ENCODE measurements at regions not wholly inside any gene's neighbourhood (a gene's known extent, or its start where the extent isn't known, plus 50 kb on each side); places are given as distances from the start of the nearest gene placed in this dataset.

- Histone ChIP-seq H3K36me3 (no peaks in the 10 kb centered on the region), H3K27me3 (no peaks in the 10 kb centered on the region), H3K4me1 (ENCODE audit: insufficient read depth) (peaks cover 5% of the 10 kb centered on the region), H3K4me3 (no peak overlapping the region), H3K27ac (no peak overlapping the region), H3K9me3 (no peaks in the 10 kb centered on the region)
- TF ChIP-seq EP300 (IDR thresholded peaks at IDR 0.05), result no peak
- no peak for DNase-seq
- intact Hi-C loops (cut with DNase I), result no loop called here
- WGBS, 3 donors, result 8 to 23% (median 11%) methylated on average over 8 of the region's 8 CpGs
These were observed 135.9 kb downstream of the RAP2A start for GRCh38 chr13:97569841-97570240.

- H3K9me3 ChIP-seq, result no peaks in the 10 kb centered on the region
- TF ChIP-seq POLR2A (IDR thresholded peaks at IDR 0.05) (no peak), EP300 (IDR thresholded peaks at IDR 0.05) (no peak), CTCF (IDR thresholded peaks at IDR 0.05) (no peak)
- H3K36me3 ChIP-seq, result no peaks in the 10 kb centered on the region
- H3K4me1 ChIP-seq (ENCODE audit: insufficient read depth), result peaks cover 5% of the 10 kb centered on the region
- no peaks in the 10 kb centered on the region for H3K27me3 ChIP-seq
- DNase-seq, result no peak
- 23 to 39% (median 29%) methylated on average over 3 of the region's 3 CpGs for WGBS, 3 donors
- no peak overlapping the region for H3K27ac ChIP-seq
- H3K4me3 ChIP-seq, result no peak overlapping the region
- intact Hi-C loops (cut with DNase I), result no loop called here
These were observed 136.5 kb downstream of the RAP2A start for GRCh38 chr13:97570442-97570841.

GRCh38 chr13:97573011-97573410 lies 139.0 kb downstream of the RAP2A start:
- no peaks in the 10 kb centered on the region for H3K9me3 ChIP-seq
- H3K4me1 ChIP-seq (ENCODE audit: insufficient read depth), result peaks cover 5% of the 10 kb centered on the region
- no peak for TF ChIP-seq EP300 (IDR thresholded peaks at IDR 0.05)
- TF ChIP-seq POLR2A (IDR thresholded peaks at IDR 0.05), result no peak
- TF ChIP-seq CTCF (IDR thresholded peaks at IDR 0.05), result no peak
- DNase-seq, result no peak
- no peaks in the 10 kb centered on the region for H3K36me3 ChIP-seq
- WGBS, 3 donors, result 57 to 80% (median 75%) methylated on average over 1 of the region's 1 CpG
- intact Hi-C loops (cut with DNase I), result no loop called here
- H3K4me3 ChIP-seq, result no peak overlapping the region
- H3K27ac ChIP-seq, result no peak overlapping the region
- H3K27me3 ChIP-seq, result no peaks in the 10 kb centered on the region

- Histone ChIP-seq H3K27ac (no peak overlapping the region), H3K36me3 (no peaks in the 10 kb centered on the region), H3K4me3 (no peak overlapping the region), H3K27me3 (no peaks in the 10 kb centered on the region), H3K4me1 (ENCODE audit: insufficient read depth) (peaks cover 2% of the 10 kb centered on the region), H3K9me3 (no peaks in the 10 kb centered on the region)
- WGBS, 3 donors, result 63 to 71% (median 65%) methylated on average over 5 of the region's 5 CpGs
- TF ChIP-seq CTCF (IDR thresholded peaks at IDR 0.05), result no peak
- no peak for TF ChIP-seq EP300 (IDR thresholded peaks at IDR 0.05)
- TF ChIP-seq POLR2A (IDR thresholded peaks at IDR 0.05), result no peak
- intact Hi-C loops (cut with DNase I), result no loop called here
- DNase-seq, result no peak
These were observed 141.0 kb downstream of the RAP2A start for GRCh38 chr13:97574926-97575325.

- WGBS, 3 donors, result 78 to 91% (median 80%) methylated on average over 2 of the region's 2 CpGs
- intact Hi-C loops (cut with DNase I), result no loop called here
These were observed 143.1 kb downstream of the RAP2A start for GRCh38 chr13:97577026-97577425.

More at GRCh38 chr13:97577026-97577425, 143.1 kb downstream of the RAP2A start:
- no peak for DNase-seq
- Histone ChIP-seq H3K36me3 (no peaks in the 10 kb centered on the region), H3K27me3 (no peaks in the 10 kb centered on the region), H3K4me3 (no peak overlapping the region), H3K4me1 (ENCODE audit: insufficient read depth) (no peaks in the 10 kb centered on the region), H3K9me3 (no peaks in the 10 kb centered on the region), H3K27ac (no peak overlapping the region)
- TF ChIP-seq POLR2A (IDR thresholded peaks at IDR 0.05), result no peak
- no peak for TF ChIP-seq EP300 (IDR thresholded peaks at IDR 0.05)
- TF ChIP-seq CTCF (IDR thresholded peaks at IDR 0.05), result no peak
